K562 (cell line): ENCODE measurements at regions not wholly inside any gene's neighbourhood (a gene's known extent, or its start where the extent isn't known, plus 50 kb on each side); places are given as distances from the start of the nearest gene placed in this dataset.
"Not testable (repeated sequence)": the region's sequence is repeated elsewhere in the genome, so short reads cannot be mapped to it uniquely, and the experiment has no call there.

Source experiments
- ATAC-seq: fragments of 200-7000 bp; cut with Tn5 transposase; 3 replicates; pipeline ENCODE4 v1.9.1; 2020; ENCODE audit warnings: moderate library complexity
- BruUV-seq: library from RNA; stranded (reverse); fragments of 400-500 nt; replicated peaks from 2 replicates; lab custom pipeline; 2021; lab: Mats Ljungman, UMichigan
- CTCF ChIA-PET: fragments of 300-600 bp; formaldehyde crosslinking; extraction: SDS; loops from one replicate; lab custom pipeline; 2021; ENCODE audit warnings: low intra/inter-chr PET ratio; lab: Yijun Ruan, JAX
- POLR2A ChIA-PET: fragments of 300-600, 350-650 bp; sonication (Branson Sonifier 250); formaldehyde crosslinking; extraction: SDS; loops from one replicate; lab custom pipeline; 2021; ENCODE audit warnings: antibody characterized with exemption, inconsistent platforms; lab: Yijun Ruan, JAX
- DNase-seq, 4 experiments: peaks; one replicate each; pipeline versions ENCODE4 v3.0.0 to v3.0.0-alpha.2; 2011 to 2018; ENCODE audit warnings: low spot score in 3 of 4, mixed read lengths in 3 of 4; ENCODE audit errors: extremely low read depth in 1 of 4
- FAIRE-seq: peaks from 2 replicates; lab custom pipeline; 2011; peaks lifted over from hg19 to GRCh38; lab: Jason Lieb, UNC
- H2AFZ ChIP-seq: 2 replicates; pipeline ENCODE4 v1.6.0; 2011; ENCODE audit warnings: low read depth, low read length, control low read depth, inconsistent platforms
- H3K27ac ChIP-seq: fragments of 200-600 bp; 3 replicates; pipeline ENCODE4 v1.8.0; 2011; ENCODE audit warnings: low read depth, mild to moderate bottlenecking, control low read depth, inconsistent platforms, low read length, moderate library complexity, mixed read lengths; ENCODE audit errors: extremely low read depth
- H3K27me3 ChIP-seq, 2 experiments: fragments of 300-600 bp in 1 of 2; 2 replicates in 1 of 2; 3 replicates in 1 of 2; pipeline versions ENCODE4 v1.6.0 to v1.8.0; 2011; ENCODE audit warnings: inconsistent platforms in 2 of 2, low read length in 2 of 2, mild to moderate bottlenecking in 1 of 2, mixed read lengths in 1 of 2, moderate library complexity in 1 of 2; ENCODE audit not compliant: control insufficient read depth in 2 of 2, insufficient read depth in 2 of 2
- H3K36me3 ChIP-seq: fragments of 300-600 bp; 3 replicates; pipeline ENCODE4 v1.8.0; 2011; ENCODE audit warnings: mild to moderate bottlenecking, low read length, inconsistent platforms; ENCODE audit not compliant: control insufficient read depth, insufficient read depth
- H3K4me1 ChIP-seq, 2 experiments: fragments of 200-600 bp in 1 of 2; replicated peaks in 1 of 2; 2 replicates in 1 of 2; 3 replicates in 1 of 2; pipeline versions ENCODE4 v1.5.1 to v1.8.0; 2011; ENCODE audit warnings: inconsistent platforms in 2 of 2, low read length in 2 of 2, mild to moderate bottlenecking in 1 of 2, mixed read lengths in 1 of 2, moderate library complexity in 1 of 2; ENCODE audit not compliant: control insufficient read depth in 2 of 2, insufficient read depth in 2 of 2
- H3K4me2 ChIP-seq: 2 replicates; pipeline ENCODE4 v1.6.1; 2011; ENCODE audit warnings: low read length, control low read depth, inconsistent platforms, mixed read lengths; ENCODE audit not compliant: insufficient read depth
- H3K4me3 ChIP-seq: fragments of 200-600 bp; sonication (generic), shearing (Covaris generic); 2 replicates; pipeline ENCODE4 v1.5.1; 2016; ENCODE audit warnings: control low read depth, inconsistent platforms
- H3K79me2 ChIP-seq: fragments of 200-600 bp; 3 replicates; pipeline ENCODE4 v1.8.0; 2011; ENCODE audit warnings: low read length, inconsistent platforms; ENCODE audit not compliant: control insufficient read depth, insufficient read depth
- H3K9ac ChIP-seq, 2 experiments: 2 replicates each; pipeline versions ENCODE4 v1.6.0 to v1.6.1; 2011; ENCODE audit warnings: low read depth in 2 of 2, low read length in 2 of 2, control low read depth in 1 of 2, inconsistent platforms in 1 of 2, mild to moderate bottlenecking in 1 of 2, mixed read lengths in 1 of 2; ENCODE audit not compliant: insufficient read depth in 1 of 2
- H3K9me1 ChIP-seq: one replicate; pipeline ENCODE4 v1.6.0; 2011; ENCODE audit warnings: inconsistent platforms, mild to moderate bottlenecking, low read length, moderate library complexity; ENCODE audit not compliant: control insufficient read depth, insufficient read depth
- H3K9me3 ChIP-seq: replicated peaks from 2 replicates; pipeline ENCODE4 v1.5.1; 2011; ENCODE audit warnings: low read depth, low read length, inconsistent platforms; ENCODE audit not compliant: control insufficient read depth, insufficient read depth
- H4K20me1 ChIP-seq: replicated peaks from 2 replicates; pipeline ENCODE4 v1.6.1; 2011; ENCODE audit warnings: low read length, inconsistent platforms, mixed read lengths; ENCODE audit not compliant: control insufficient read depth, insufficient read depth
- JUNB ChIP-seq: fragments of 450-650 bp; formaldehyde crosslinking; conservative IDR thresholded peaks from 2 replicates; pipeline ENCODE4 v1.4.0; 2020; ENCODE audit warnings: mild to moderate bottlenecking
- KLF16 ChIP-seq: IDR thresholded peaks from 2 replicates; pipeline ENCODE4 v1.6.1; 2016; ENCODE audit warnings: antibody characterized with exemption
- ZNF143 ChIP-seq: sonication (generic); formaldehyde crosslinking; IDR thresholded peaks from 2 replicates; pipeline ENCODE4 v1.9.0; 2022; ENCODE audit warnings: mild to moderate bottlenecking, missing genetic modification reagents
- WGBS: fragments of 100-300 bp; shearing (Covaris generic); methylation state at CpG from one replicate; pipeline ENCODE4 v1.1.6; 2016; ENCODE audit warnings: low coverage, mixed read lengths; ENCODE audit not compliant: insufficient coverage; ENCODE audit errors: missing lambda C conversion rate; 5-methylcytosine and 5-hydroxymethylcytosine counted together
- in situ Hi-C: fragments of 300-500 bp; cut with MboI; formaldehyde crosslinking; loops from 4 replicates; pipeline ENCODE4 v1.15.0; 2018; ENCODE audit warnings: inconsistent platforms, mixed read lengths
- intact Hi-C: fragments of 100-400 bp; cut with micrococcal nuclease; formaldehyde crosslinking; loops from 2 replicates; pipeline ENCODE4 v1.14.2; 2022

GRCh38 chr7:94808673-94809072 lies 98.7 kb upstream of the PPP1R9A start:
- H3K9me1 ChIP-seq, ATAC-seq: not testable (repeated sequence)

GRCh38 chr7:94810496-94810895 lies 96.9 kb upstream of the PPP1R9A start:
- Histone ChIP-seq H3K79me2 (no peaks in the 10 kb centered on the region), H3K9me1 (no peaks in the 10 kb centered on the region), H3K9ac (no peak overlapping the region), H3K27me3 (no peaks in the 10 kb centered on the region), H4K20me1 (no peaks in the 10 kb centered on the region), H3K4me1 (no peaks in the 10 kb centered on the region), H3K4me3 (no peak overlapping the region), H3K9me3 (no peaks in the 10 kb centered on the region; the same call in 1 of the 2 replicates), H3K27ac (no peak overlapping the region), H3K4me2 (no peak overlapping the region), H3K36me3 (no peaks in the 10 kb centered on the region), H2AFZ (no peak overlapping the region)
- intact Hi-C loops (no loop called here), in situ Hi-C loops (no loop called here)
- BruUV-seq = no TSS peak
- no peak for FAIRE-seq
- TF ChIP-seq KLF16 = no peak
- no peak for TF ChIP-seq ZNF143 (CRISPR knock-in tag)
- ATAC-seq = no peak
- POLR2A ChIA-PET = no interaction called here
- DNase-seq = no peak
- CTCF ChIA-PET = no interaction called here
- 0% methylated on average over 3 of the region's 3 CpGs for WGBS

More at GRCh38 chr7:94808673-94809072, 98.7 kb upstream of the PPP1R9A start:
- CTCF ChIA-PET, in situ Hi-C loops, BruUV-seq, H4K20me1 ChIP-seq, H3K27me3 ChIP-seq, H3K9ac ChIP-seq, H2AFZ ChIP-seq, H3K27ac ChIP-seq, H3K36me3 ChIP-seq, H3K4me3 ChIP-seq, H3K79me2 ChIP-seq, FAIRE-seq, H3K9me3 ChIP-seq, H3K4me1 ChIP-seq, DNase-seq, POLR2A ChIA-PET, intact Hi-C loops, H3K4me2 ChIP-seq: not testable (repeated sequence)
- TF ChIP-seq JUNB (CRISPR knock-in tag) = 0 out of 2 replicates have a peak, but pooled peaks have one; percentile 5
- 0% methylated on average over 1 of the region's 1 CpG for WGBS
